Astrocyte of the spinal cord (primary cell): ENCODE measurements at regions not wholly inside any gene's neighbourhood (a gene's known extent, or its start where the extent isn't known, plus 50 kb on each side); places are given as distances from the start of the nearest gene placed in this dataset.

Experiments
- DNase-seq: peaks from one replicate; pipeline ENCODE4 v3.0.0; 2011; ENCODE audit warnings: low read depth, low spot score
- H3K4me3 ChIP-seq: 2 replicates; pipeline ENCODE4 v1.5.1; 2011; ENCODE audit warnings: low read depth, mild to moderate bottlenecking, low read length, moderate library complexity
- in situ Hi-C: cut with HindIII; loops from 2 replicates; pipeline ENCODE4 v1.10.0; 2017; ENCODE audit warnings: low sequenced_read_pairs
- TF ChIP-seq, protein P1 (sequence below): IDR thresholded peaks from 2 replicates; pipeline ENCODE4 v1.5.1; 2012; ENCODE audit warnings: low read depth, mild to moderate bottlenecking, low read length, inconsistent platforms

DNA sequence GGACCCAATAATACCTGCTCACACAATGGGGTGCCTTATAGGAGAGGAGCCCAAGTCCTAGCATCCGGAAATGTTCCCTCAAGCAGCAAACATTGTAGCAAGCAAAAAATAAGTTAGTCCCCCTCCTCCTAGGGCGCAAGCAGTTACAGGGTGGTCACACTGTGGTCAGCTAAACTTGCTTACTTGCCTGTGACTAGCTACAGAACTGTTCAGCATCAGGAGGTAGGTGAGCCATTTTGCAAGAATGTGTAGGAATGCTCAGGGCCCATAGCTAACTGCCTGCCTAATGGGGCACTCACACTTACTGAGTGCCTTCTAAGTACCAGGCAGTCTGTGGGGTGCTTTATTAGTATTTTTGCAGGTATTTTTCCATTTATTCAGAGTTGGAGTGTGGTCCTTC, 154.6 kb upstream of the GRIN2B start:
- TF ChIP-seq, protein P1, sequence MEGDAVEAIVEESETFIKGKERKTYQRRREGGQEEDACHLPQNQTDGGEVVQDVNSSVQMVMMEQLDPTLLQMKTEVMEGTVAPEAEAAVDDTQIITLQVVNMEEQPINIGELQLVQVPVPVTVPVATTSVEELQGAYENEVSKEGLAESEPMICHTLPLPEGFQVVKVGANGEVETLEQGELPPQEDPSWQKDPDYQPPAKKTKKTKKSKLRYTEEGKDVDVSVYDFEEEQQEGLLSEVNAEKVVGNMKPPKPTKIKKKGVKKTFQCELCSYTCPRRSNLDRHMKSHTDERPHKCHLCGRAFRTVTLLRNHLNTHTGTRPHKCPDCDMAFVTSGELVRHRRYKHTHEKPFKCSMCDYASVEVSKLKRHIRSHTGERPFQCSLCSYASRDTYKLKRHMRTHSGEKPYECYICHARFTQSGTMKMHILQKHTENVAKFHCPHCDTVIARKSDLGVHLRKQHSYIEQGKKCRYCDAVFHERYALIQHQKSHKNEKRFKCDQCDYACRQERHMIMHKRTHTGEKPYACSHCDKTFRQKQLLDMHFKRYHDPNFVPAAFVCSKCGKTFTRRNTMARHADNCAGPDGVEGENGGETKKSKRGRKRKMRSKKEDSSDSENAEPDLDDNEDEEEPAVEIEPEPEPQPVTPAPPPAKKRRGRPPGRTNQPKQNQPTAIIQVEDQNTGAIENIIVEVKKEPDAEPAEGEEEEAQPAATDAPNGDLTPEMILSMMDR = no peak
- in situ Hi-C loops = no loop called here
- H3K4me3 ChIP-seq = no peak overlapping the region
- no peak for DNase-seq

DNA sequence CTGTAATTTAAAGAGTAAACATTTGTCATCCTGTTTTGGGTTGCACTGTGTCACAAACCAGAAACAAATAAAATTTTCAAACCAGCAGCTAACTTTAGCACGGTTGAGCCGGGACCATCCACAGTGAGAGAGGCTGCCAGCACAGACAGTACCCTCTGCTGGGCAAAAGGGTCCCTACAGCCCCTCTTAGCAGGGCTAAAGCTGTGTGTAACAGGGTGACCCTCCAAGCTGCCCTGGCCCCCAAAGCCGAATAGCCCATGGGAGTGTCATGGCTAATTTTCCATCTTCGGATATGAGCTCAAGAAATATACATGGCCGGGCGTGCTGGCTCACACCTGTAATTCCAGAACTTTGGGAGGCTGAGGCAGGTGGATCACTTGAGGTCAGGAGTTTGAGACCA, 157.1 kb upstream of the GRIN2B start:
- no peak for DNase-seq
- in situ Hi-C loops = no loop called here
- TF ChIP-seq, protein P1 = no peak
- H3K4me3 ChIP-seq = no peak overlapping the region

DNA sequence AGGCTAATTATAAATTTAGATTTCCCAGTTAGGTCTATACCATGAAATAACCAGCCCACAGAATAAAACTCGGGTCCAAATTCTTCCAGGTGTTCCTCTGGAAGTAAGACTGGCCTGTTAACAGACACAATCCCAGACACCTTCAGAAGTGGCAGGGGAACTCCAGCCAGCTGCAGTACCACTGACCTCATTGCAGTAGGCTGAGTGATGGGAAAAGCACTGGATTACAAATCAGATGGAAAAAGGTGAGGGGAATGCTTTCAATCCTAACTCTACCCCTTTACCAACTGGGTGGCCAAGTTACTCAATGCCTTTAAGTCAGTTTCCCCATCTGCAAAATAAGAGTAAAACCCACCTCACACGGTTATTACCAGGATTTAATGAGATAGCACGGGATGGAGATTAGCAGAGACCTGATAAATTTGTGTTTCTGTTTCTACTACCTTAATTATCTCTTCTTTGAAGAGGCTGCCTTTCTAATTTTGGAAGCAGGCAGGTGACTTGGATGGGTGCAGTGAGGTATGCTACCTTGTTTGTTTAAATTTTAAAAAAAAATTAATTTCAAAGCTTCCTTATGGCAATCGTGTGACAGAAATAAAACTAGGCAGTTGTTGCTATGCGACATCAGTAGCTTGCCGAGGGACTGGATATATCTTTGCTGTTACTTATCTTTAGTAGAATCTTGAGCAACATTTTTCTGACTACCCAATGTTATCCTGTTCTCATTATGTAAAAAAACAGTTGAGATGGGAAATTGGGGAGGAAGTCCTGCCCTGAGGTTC, 167.3 kb upstream of the GRIN2B start:
- no peak for DNase-seq
- no peak overlapping the region for H3K4me3 ChIP-seq
- TF ChIP-seq, protein P1 = no peak
- in situ Hi-C loops = no loop called here

DNA sequence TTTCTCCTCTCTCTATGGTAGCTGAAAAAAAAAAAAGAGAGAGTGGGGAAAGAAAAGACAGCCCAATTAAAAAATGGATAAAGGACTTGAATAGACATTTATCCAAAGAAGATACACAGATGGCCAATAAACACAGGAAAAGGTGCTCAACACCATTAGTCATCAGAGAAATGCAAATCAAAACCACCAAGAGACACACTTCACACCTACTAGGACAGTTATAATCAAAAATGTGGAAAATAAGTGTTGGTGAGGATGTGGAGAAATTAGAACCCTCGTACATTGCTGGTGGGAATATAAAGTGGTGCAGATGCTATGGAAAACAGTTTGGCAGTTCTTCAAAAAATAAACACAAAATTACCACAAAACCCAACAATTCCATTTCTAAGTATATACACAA, 172.4 kb upstream of the GRIN2B start:
- DNase-seq = no peak
- no peak overlapping the region for H3K4me3 ChIP-seq

DNA sequence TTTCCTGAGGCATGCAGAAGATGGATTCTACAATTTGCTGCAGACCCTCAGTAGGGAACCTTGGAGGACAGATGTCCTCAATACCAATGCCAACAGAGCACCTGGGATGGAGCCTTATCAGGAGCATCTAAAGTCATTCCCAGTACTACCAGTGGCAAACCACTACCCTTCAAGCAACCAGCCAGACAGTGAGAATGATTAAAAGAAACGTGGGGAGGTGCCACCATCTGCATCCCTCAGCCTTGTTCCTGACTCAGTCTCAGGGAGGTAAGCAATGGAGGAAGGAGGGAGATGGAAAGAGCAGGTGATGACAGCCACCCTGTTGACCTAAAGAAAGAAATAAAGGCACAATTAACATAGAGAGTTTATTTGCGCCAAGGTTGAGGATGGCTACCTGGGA, 175.2 kb upstream of the GRIN2B start:
- in situ Hi-C loops = no loop called here
- DNase-seq = no peak
- no peak overlapping the region for H3K4me3 ChIP-seq
- TF ChIP-seq, protein P1 = no peak

More for the DNA sequence above, 172.4 kb upstream of the GRIN2B start:
- TF ChIP-seq, protein P1 = no peak
- in situ Hi-C loops = no loop called here

DNA sequence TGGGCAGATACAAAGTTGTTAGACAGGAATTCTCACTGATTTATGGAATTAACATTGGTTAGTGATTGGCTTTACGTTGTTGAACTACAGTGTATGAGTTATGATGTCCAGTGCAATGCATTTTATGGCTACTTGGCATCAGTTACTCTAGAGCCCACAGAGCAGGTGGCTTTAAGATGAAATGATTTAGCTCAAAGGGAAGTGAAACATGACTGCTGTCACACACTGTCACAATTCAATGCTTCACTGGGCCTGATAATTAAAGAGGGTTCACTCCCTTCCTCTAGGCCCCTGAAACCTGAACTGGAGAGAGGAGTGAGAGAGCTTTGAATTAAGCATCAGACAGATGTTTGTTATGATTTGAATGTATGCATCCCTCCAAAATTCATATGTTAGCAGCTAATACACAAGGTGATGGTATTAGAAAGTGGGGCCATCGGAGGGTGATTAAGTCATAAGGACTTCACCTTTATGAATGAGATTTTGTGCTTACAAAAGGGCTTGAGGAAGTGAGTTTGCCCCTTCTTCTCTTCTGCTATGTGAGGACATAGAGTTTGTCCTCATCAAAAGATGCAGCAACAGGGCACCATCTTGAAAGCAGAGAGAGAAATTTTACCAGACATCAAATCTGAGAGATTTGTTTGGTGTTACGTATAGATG, 175.8 kb upstream of the GRIN2B start:
- no peak overlapping the region for H3K4me3 ChIP-seq
- TF ChIP-seq, protein P1 = no peak
- DNase-seq = no peak
- in situ Hi-C loops = no loop called here
